ENCODE measurements at regions not wholly inside any gene's neighbourhood (a gene's known extent, or its start where the extent isn't known, plus 50 kb on each side); places are given as distances from the start of the nearest gene placed in this dataset.
A peak's percentile ranks its signal among the peaks of the same experiment; 100 is the strongest.

DNA sequence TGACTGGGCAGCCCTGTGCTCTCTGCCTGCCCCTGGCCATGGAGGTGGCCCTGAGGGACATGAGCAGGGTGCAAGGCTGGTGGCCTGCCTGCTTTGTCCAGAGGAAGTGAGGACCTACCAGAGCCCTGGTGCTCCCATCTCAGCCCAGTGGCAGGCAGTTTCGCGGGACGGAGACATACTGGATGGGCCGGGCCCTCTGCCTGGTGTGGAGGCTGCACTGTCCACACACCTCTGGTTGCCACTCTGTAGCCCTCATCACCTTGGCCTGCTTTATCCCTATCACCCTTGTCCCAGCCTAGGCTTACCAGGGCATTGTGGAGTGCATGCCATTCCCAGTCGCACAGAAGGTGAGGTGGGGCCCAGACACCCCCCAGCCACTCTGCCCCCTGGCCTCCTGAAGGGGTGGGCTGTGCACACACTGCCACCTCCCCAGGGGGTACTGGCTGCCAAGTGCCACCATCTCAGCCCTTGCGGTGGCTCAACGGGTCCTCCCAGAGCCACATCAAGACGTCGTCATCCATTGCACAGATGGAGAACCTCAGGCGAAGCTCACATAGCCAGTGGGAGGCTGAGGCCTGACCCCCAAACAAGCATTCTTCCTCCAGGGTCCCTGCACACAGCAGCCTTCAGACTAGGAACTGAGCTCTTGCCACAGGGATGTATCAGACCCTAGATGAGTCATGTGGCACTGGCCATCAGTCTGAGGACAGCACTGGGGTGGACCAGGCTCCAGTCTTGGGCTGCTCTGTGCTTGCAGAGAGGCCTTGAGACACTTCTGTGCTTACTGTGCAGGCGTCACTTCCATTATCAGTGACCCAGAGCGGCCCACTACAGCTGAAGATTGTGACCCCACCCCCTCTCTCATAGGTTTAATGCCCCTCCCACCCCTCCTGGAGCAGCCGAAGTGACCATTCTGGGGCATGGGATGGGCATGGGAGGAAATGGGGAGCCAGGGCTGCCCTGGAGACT, 176.1 kb downstream of the IGLL1 start:
- no TSS peak for BruUV-seq (replicated peaks)
- Histone ChIP-seq H3K4me2 (ENCODE audit: low read length) (no peak overlapping the region), H3K4me1 (ENCODE audit: insufficient read depth, low read length, poor library complexity, severe bottlenecking) (peaks cover 7% of the 10 kb centered on the region), H3K79me2 (ENCODE audit: insufficient read depth, low read depth, low read length) (no peaks in the 10 kb centered on the region), H2AFZ (ENCODE audit: low read length) (no peak overlapping the region), H3K4me3 (ENCODE audit: low read depth, low read length, poor library complexity, severe bottlenecking) (no peak overlapping the region), H4K20me1 (ENCODE audit: insufficient read depth, low read length) (no peaks in the 10 kb centered on the region), H3K9me3 (ENCODE audit: low read length) (no peaks in the 10 kb centered on the region), H3K9me2 (ENCODE audit: insufficient read depth, low read length) (no peaks in the 10 kb centered on the region), H3K27ac (ENCODE audit: low read depth, low read length, poor library complexity, severe bottlenecking) (no peak overlapping the region), H3K36me3 (ENCODE audit: insufficient read depth, low read length) (no peaks in the 10 kb centered on the region)
- ChIA-PET CTCF (ENCODE audit: unreplicated experiment) (no interaction called here), POLR2A (no interaction called here)
- intact Hi-C loops (cut with micrococcal nuclease; ENCODE audit: unreplicated experiment), result loop anchor here (5.0 kb wide), 1 partner anchor 188 kb away; no protein-coding TSS in a partner anchor
- TF ChIP-seq EZH2phosphoT487 (IDR thresholded peaks at IDR 0.05; ENCODE audit: borderline replicate concordance, low read depth, low read length), result no peak
- TF ChIP-seq, protein P1, sequence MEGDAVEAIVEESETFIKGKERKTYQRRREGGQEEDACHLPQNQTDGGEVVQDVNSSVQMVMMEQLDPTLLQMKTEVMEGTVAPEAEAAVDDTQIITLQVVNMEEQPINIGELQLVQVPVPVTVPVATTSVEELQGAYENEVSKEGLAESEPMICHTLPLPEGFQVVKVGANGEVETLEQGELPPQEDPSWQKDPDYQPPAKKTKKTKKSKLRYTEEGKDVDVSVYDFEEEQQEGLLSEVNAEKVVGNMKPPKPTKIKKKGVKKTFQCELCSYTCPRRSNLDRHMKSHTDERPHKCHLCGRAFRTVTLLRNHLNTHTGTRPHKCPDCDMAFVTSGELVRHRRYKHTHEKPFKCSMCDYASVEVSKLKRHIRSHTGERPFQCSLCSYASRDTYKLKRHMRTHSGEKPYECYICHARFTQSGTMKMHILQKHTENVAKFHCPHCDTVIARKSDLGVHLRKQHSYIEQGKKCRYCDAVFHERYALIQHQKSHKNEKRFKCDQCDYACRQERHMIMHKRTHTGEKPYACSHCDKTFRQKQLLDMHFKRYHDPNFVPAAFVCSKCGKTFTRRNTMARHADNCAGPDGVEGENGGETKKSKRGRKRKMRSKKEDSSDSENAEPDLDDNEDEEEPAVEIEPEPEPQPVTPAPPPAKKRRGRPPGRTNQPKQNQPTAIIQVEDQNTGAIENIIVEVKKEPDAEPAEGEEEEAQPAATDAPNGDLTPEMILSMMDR (conservative IDR thresholded peaks at IDR 0.05; ENCODE audit: low read length), result no peak
- no peak for DNase-seq (ENCODE audit: low spot score)

- peak overlapping the region; percentile 43; the same call in 1 of the 2 replicates for H3K4me2 ChIP-seq (ENCODE audit: low read length)
- H4K20me1 ChIP-seq (ENCODE audit: insufficient read depth, low read length), result no peaks in the 10 kb centered on the region
- H3K27ac ChIP-seq (ENCODE audit: low read depth, low read length, poor library complexity, severe bottlenecking), result no peak overlapping the region
- ChIA-PET POLR2A (no interaction called here), CTCF (ENCODE audit: unreplicated experiment) (no interaction called here)
- H3K4me1 ChIP-seq (ENCODE audit: insufficient read depth, low read length, poor library complexity, severe bottlenecking), result peaks cover 7% of the 10 kb centered on the region
- H3K79me2 ChIP-seq (ENCODE audit: insufficient read depth, low read depth, low read length), result no peaks in the 10 kb centered on the region
- no peaks in the 10 kb centered on the region for H3K9me3 ChIP-seq (ENCODE audit: low read length)
- peak overlapping the region; percentile 21 for H3K4me3 ChIP-seq (ENCODE audit: low read depth, low read length, poor library complexity, severe bottlenecking)
- no peaks in the 10 kb centered on the region for H3K36me3 ChIP-seq (ENCODE audit: insufficient read depth, low read length)
- H2AFZ ChIP-seq (ENCODE audit: low read length), result peak overlapping the region; percentile 42; the same call in 1 of the 2 replicates
- intact Hi-C loops (cut with micrococcal nuclease; ENCODE audit: unreplicated experiment), result loop anchor here (5.0 kb wide), 1 partner anchor 189 kb away; no protein-coding TSS in a partner anchor
- BruUV-seq (replicated peaks), result no TSS peak
- TF ChIP-seq EZH2phosphoT487 (IDR thresholded peaks at IDR 0.05; ENCODE audit: borderline replicate concordance, low read depth, low read length), result no peak
- TF ChIP-seq, protein P1 (conservative IDR thresholded peaks at IDR 0.05; ENCODE audit: low read length), result no peak
- DNase-seq (ENCODE audit: low spot score), result no peak
- no peaks in the 10 kb centered on the region for H3K9me2 ChIP-seq (ENCODE audit: insufficient read depth, low read length)
Observed at GRCh38 chr22:23403152-23403719, 176.9 kb downstream of the IGLL1 start.

Data from OCI-LY7 (cell line).